CD14-positive monocyte (primary cell): ENCODE measurements at regions not wholly inside any gene's neighbourhood (a gene's known extent, or its start where the extent isn't known, plus 50 kb on each side); places are given as distances from the start of the nearest gene placed in this dataset.

Source experiments
- DNase-seq, 3 donors: peaks; one replicate each; pipeline ENCODE4 v3.0.0-alpha.2; 2011 to 2022
- H2AFZ ChIP-seq: 2 replicates; pipeline ENCODE4 v1.6.0; 2012; ENCODE audit warnings: mild to moderate bottlenecking, low read depth, low read length, inconsistent platforms; ENCODE audit not compliant: insufficient read depth, poor library complexity, severe bottlenecking
- H3K27ac ChIP-seq, 2 donors: 1 replicate in 1 of 2; 2 replicates in 1 of 2; pipeline ENCODE4 v1.5.1; 2012 to 2013; ENCODE audit warnings: low read length in 2 of 2, control low read depth in 1 of 2, inconsistent platforms in 1 of 2, low read depth in 1 of 2, mild to moderate bottlenecking in 1 of 2
- H3K27me3 ChIP-seq, 2 donors: one replicate each; pipeline versions ENCODE4 v1.6.0 to v1.6.1; 2011 to 2013; ENCODE audit warnings: low read length in 2 of 2; ENCODE audit not compliant: control insufficient read depth in 2 of 2, insufficient read depth in 2 of 2
- H3K36me3 ChIP-seq, 2 donors: replicated peaks in 1 of 2; 1 replicate in 1 of 2; 2 replicates in 1 of 2; pipeline versions ENCODE4 v1.5.1 to v1.6.1; 2012 to 2013; ENCODE audit warnings: low read length in 2 of 2, control low read depth in 1 of 2, inconsistent platforms in 1 of 2, mild to moderate bottlenecking in 1 of 2; ENCODE audit not compliant: insufficient read depth in 2 of 2, control insufficient read depth in 1 of 2
- H3K4me1 ChIP-seq, 2 donors: 1 replicate in 1 of 2; 2 replicates in 1 of 2; pipeline versions ENCODE4 v1.5.1 to v1.6.1; 2012 to 2013; ENCODE audit warnings: low read length in 2 of 2, control low read depth in 1 of 2, inconsistent platforms in 1 of 2, mild to moderate bottlenecking in 1 of 2, moderate library complexity in 1 of 2; ENCODE audit not compliant: insufficient read depth in 2 of 2, control insufficient read depth in 1 of 2
- H3K4me2 ChIP-seq: replicated peaks from 2 replicates; pipeline ENCODE3; 2012; ENCODE audit warnings: low read length, moderate library complexity, mild to moderate bottlenecking; ENCODE audit not compliant: poor library complexity, severe bottlenecking; ENCODE audit errors: extremely low read depth
- H3K4me3 ChIP-seq, 3 experiments: fragments of 200-600 bp in 1 of 3; sonication (generic) in 1 of 3; replicated peaks in 1 of 3; 1 replicate in 2 of 3; 2 replicates in 1 of 3; pipeline ENCODE4 v1.5.1; 2011 to 2013; ENCODE audit warnings: low read length in 3 of 3, mild to moderate bottlenecking in 3 of 3, control low read depth in 2 of 3, low read depth in 2 of 3, inconsistent platforms in 1 of 3, moderate library complexity in 1 of 3
- H3K79me2 ChIP-seq: 2 replicates; pipeline ENCODE4 v1.6.0; 2012; ENCODE audit warnings: mild to moderate bottlenecking, control low read depth, inconsistent platforms, low read length, moderate library complexity; ENCODE audit not compliant: insufficient read depth
- H3K9ac ChIP-seq: 2 replicates; pipeline ENCODE4 v1.6.0; 2017; ENCODE audit warnings: low read length, mild to moderate bottlenecking; ENCODE audit not compliant: insufficient read depth, poor library complexity, severe bottlenecking
- H3K9me3 ChIP-seq, 2 donors: replicated peaks in 1 of 2; 1 replicate in 1 of 2; 2 replicates in 1 of 2; pipeline versions ENCODE4 v1.5.1 to v1.6.1; 2012 to 2013; ENCODE audit warnings: low read length in 2 of 2, control low read depth in 1 of 2; ENCODE audit not compliant: control insufficient read depth in 1 of 2, insufficient read depth in 1 of 2
- H4K20me1 ChIP-seq: 2 replicates; pipeline ENCODE4 v1.6.0; 2012; ENCODE audit warnings: mild to moderate bottlenecking, low read length, control low read depth, moderate library complexity; ENCODE audit not compliant: insufficient read depth
- H3K27ac Mint-ChIP-seq, 7 donors: one replicate each; pipeline ENCODE4 v1.8.0; 2020; ENCODE audit warnings: mild to moderate bottlenecking in 7 of 7, mixed read lengths in 7 of 7, moderate library complexity in 6 of 7, inconsistent platforms in 2 of 7
- H3K27me3 Mint-ChIP-seq, 3 donors: one replicate each; pipeline ENCODE4 v1.8.0; 2021 to 2022; ENCODE audit warnings: low read depth in 3 of 3, mild to moderate bottlenecking in 3 of 3, mixed read lengths in 3 of 3, moderate library complexity in 3 of 3, inconsistent platforms in 1 of 3
- H3K36me3 Mint-ChIP-seq, 2 donors: one replicate each; pipeline ENCODE4 v1.8.0; 2020; ENCODE audit warnings: mixed read lengths in 2 of 2, inconsistent platforms in 1 of 2, mild to moderate bottlenecking in 1 of 2
- H3K4me1 Mint-ChIP-seq: one replicate; pipeline ENCODE4 v1.8.0; 2020; ENCODE audit warnings: mild to moderate bottlenecking, mixed read lengths
- H3K4me3 Mint-ChIP-seq, 2 donors: one replicate each; pipeline ENCODE4 v1.8.0; 2020; ENCODE audit warnings: mild to moderate bottlenecking in 2 of 2, mixed read lengths in 2 of 2, moderate library complexity in 1 of 2
- H3K9me3 Mint-ChIP-seq, 7 donors: one replicate each; pipeline ENCODE4 v1.8.0; 2020 to 2022; ENCODE audit warnings: mixed read lengths in 7 of 7, mild to moderate bottlenecking in 6 of 7, moderate library complexity in 6 of 7, inconsistent platforms in 2 of 7
- WGBS: methylation state at CpG from one replicate; pipeline ENCODE4 v1.1.5; 2013; ENCODE audit warnings: missing lambda C conversion rate; ENCODE audit not compliant: insufficient coverage; 5-methylcytosine and 5-hydroxymethylcytosine counted together
- intact Hi-C, 2 donors: fragments of 100-400 bp; cut with micrococcal nuclease; formaldehyde crosslinking; loops; one replicate each; pipeline versions ENCODE4 v1.15.0 to v1.15.1; 2023
- TF ChIP-seq, protein P1 (sequence below): fragments of 200-600 bp; IDR thresholded peaks from one replicate; pipeline ENCODE4 v1.8.0; 2022; ENCODE audit warnings: antibody characterized with exemption, mild to moderate bottlenecking

DNA sequence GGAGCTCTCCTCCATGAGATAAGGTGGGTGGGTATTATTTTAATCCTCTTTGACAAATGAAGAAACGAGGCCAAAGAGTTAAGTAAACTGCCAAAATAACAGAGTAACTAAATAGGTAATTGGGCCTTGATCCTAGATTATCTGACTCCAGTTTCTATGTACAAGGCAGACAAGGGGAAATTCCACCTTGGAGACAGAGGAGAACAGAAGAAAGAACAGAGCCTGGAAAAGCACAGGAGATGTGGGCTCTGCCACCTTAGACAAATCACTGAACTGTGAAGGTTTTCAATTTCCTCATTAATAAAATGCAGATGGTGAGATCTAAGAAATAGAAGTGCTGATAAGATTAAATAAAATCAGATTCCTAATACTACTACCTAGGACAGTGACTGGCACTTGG is 310.2 kb upstream of the TLE3 start:
- Histone ChIP-seq H3K9ac (no peak overlapping the region), H3K9me3 (peaks cover 0 to 5% of the 10 kb centered on the region in 2 donors), H3K4me1 (no peaks in the 10 kb centered on the region), H3K4me3 (no peak overlapping the region), H3K27me3 (no peaks in the 10 kb centered on the region), H3K79me2 (no peaks in the 10 kb centered on the region), H3K27ac (no peak overlapping the region), H2AFZ (no peak overlapping the region), H3K4me2 (no peak overlapping the region), H3K36me3 (no peaks in the 10 kb centered on the region), H4K20me1 (no peaks in the 10 kb centered on the region)
- Mint-ChIP-seq H3K4me1 (no peaks in the 10 kb centered on the region), H3K4me3 (no peak overlapping the region), H3K36me3 (no peaks in the 10 kb centered on the region), H3K27me3 (peaks cover 1 to 4% (median 3%) of the 10 kb centered on the region in 3 donors), H3K27ac (no peak overlapping the region), H3K9me3 (peaks cover 0 to 17% (median 8%) of the 10 kb centered on the region in 7 donors)
- intact Hi-C loops: no loop called here
- TF ChIP-seq, protein P1, sequence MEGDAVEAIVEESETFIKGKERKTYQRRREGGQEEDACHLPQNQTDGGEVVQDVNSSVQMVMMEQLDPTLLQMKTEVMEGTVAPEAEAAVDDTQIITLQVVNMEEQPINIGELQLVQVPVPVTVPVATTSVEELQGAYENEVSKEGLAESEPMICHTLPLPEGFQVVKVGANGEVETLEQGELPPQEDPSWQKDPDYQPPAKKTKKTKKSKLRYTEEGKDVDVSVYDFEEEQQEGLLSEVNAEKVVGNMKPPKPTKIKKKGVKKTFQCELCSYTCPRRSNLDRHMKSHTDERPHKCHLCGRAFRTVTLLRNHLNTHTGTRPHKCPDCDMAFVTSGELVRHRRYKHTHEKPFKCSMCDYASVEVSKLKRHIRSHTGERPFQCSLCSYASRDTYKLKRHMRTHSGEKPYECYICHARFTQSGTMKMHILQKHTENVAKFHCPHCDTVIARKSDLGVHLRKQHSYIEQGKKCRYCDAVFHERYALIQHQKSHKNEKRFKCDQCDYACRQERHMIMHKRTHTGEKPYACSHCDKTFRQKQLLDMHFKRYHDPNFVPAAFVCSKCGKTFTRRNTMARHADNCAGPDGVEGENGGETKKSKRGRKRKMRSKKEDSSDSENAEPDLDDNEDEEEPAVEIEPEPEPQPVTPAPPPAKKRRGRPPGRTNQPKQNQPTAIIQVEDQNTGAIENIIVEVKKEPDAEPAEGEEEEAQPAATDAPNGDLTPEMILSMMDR: no peak
- WGBS: no CpG with 5 or more reads among the region's 1 CpG
- no peak for DNase-seq

- no peaks in the 10 kb centered on the region for H3K4me1 ChIP-seq
- H3K27me3 ChIP-seq: no peaks in the 10 kb centered on the region
- peaks cover 1 to 4% (median 3%) of the 10 kb centered on the region in 3 donors for H3K27me3 Mint-ChIP-seq
- TF ChIP-seq, protein P1: no peak
- no peak overlapping the region for H3K9ac ChIP-seq
- H3K27ac Mint-ChIP-seq: no peak overlapping the region
- H4K20me1 ChIP-seq: no peaks in the 10 kb centered on the region
- no peak overlapping the region for H3K4me3 Mint-ChIP-seq
- H2AFZ ChIP-seq: no peak overlapping the region
- H3K4me3 ChIP-seq: no peak overlapping the region
- DNase-seq: no peak
- H3K27ac ChIP-seq: no peak overlapping the region
- H3K4me1 Mint-ChIP-seq: no peaks in the 10 kb centered on the region
- H3K9me3 Mint-ChIP-seq: peaks cover 0 to 17% (median 8%) of the 10 kb centered on the region in 7 donors
- no peak overlapping the region for H3K4me2 ChIP-seq
- no peaks in the 10 kb centered on the region for H3K36me3 Mint-ChIP-seq
- no peaks in the 10 kb centered on the region for H3K36me3 ChIP-seq
- WGBS: 98% methylated on average over 6 of the region's 7 CpGs
- intact Hi-C loops: no loop called here
- no peaks in the 10 kb centered on the region for H3K79me2 ChIP-seq
- H3K9me3 ChIP-seq: peaks cover 0 to 5% of the 10 kb centered on the region in 2 donors
Measured at GRCh38 chr15:70407336-70407670, 309.6 kb upstream of the TLE3 start.
